22Rv1 (cell line): ENCODE measurements at regions not wholly inside any gene's neighbourhood (a gene's known extent, or its start where the extent isn't known, plus 50 kb on each side); places are given as distances from the start of the nearest gene placed in this dataset.
"Not testable (repeated sequence)": the region's sequence is repeated elsewhere in the genome, so short reads cannot be mapped to it uniquely, and the experiment has no call there.

Experiments used
- H3K27ac ChIP-seq: fragments of 450-650 bp; 2 replicates; pipeline ENCODE4 v1.5.1; 2017
- ZFX ChIP-seq: fragments of 450-650 bp; IDR thresholded peaks from 2 replicates; pipeline ENCODE4 v1.6.1; 2017; ENCODE audit warnings: antibody characterized with exemption, borderline replicate concordance
- TF ChIP-seq, protein P1 (sequence below): fragments of 450-650 bp; IDR thresholded peaks from 2 replicates; pipeline ENCODE4 v1.5.1; 2017; ENCODE audit warnings: mild to moderate bottlenecking

DNA sequence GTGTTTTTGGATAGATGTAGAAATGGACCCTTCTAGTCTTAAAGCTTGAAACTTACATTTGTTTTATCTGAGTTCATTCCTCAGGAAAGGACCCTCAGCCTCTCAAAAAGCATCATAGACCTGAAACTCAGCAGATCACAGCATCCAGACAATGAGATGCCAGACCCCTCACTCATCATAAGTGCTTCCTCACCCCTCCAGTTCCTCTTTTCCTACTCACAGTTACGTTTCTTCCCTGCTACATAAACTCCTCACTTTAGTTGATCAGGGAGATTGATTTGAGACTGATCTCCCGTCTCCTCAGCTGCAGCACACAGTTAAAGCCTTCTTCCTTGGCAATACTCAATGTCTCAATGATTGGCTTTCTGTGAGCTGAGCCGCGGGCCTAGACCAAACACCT, 282.0 kb downstream of the FAM72C start:
- H3K27ac ChIP-seq, result no peak overlapping the region
- TF ChIP-seq ZFX, result no peak
- TF ChIP-seq, protein P1, sequence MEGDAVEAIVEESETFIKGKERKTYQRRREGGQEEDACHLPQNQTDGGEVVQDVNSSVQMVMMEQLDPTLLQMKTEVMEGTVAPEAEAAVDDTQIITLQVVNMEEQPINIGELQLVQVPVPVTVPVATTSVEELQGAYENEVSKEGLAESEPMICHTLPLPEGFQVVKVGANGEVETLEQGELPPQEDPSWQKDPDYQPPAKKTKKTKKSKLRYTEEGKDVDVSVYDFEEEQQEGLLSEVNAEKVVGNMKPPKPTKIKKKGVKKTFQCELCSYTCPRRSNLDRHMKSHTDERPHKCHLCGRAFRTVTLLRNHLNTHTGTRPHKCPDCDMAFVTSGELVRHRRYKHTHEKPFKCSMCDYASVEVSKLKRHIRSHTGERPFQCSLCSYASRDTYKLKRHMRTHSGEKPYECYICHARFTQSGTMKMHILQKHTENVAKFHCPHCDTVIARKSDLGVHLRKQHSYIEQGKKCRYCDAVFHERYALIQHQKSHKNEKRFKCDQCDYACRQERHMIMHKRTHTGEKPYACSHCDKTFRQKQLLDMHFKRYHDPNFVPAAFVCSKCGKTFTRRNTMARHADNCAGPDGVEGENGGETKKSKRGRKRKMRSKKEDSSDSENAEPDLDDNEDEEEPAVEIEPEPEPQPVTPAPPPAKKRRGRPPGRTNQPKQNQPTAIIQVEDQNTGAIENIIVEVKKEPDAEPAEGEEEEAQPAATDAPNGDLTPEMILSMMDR, result no peak

DNA sequence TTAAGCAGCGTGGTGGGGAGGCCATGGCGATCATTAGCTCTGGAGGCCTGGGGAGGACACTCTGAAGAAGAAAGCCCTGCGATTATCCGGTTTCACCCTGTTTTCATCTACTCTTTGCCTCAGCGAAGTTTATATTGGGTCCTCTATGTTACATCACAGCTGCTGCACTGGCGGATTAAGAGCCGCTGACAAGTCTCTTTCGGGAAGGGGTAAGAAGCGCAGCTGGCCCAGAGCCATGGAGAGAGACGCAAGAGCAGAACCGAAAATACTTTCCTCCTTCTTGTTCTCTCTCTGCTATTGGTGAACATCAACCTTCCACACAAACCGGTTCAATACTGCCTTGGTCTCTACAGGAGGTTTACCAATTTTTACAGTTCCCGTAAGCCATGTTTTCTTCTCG, 291.5 kb downstream of the FAM72C start:
- no peak overlapping the region for H3K27ac ChIP-seq
- TF ChIP-seq, protein P1, result no peak
- no peak for TF ChIP-seq ZFX

DNA sequence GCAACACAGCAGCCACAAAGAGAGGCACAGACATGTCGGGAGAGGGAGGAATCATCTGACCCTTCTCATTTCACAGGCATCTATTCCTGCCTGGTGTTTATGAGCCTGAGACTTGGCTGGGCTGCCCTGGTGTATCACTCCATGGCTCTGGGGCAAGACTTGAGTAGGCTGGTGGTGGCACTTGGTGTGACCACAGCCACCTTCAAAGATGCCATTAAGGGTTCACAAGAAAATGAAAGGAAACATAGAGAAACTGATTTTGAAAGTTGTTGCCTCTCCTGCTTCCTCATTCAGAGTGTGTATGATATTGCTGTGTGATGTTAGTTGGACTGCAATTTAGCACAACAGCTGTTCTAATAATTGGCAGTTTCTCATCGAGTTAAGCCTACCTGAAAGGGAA, 298.8 kb downstream of the FAM72C start:
- no peak overlapping the region for H3K27ac ChIP-seq
- TF ChIP-seq, protein P1, result no peak
- TF ChIP-seq ZFX, result no peak

DNA sequence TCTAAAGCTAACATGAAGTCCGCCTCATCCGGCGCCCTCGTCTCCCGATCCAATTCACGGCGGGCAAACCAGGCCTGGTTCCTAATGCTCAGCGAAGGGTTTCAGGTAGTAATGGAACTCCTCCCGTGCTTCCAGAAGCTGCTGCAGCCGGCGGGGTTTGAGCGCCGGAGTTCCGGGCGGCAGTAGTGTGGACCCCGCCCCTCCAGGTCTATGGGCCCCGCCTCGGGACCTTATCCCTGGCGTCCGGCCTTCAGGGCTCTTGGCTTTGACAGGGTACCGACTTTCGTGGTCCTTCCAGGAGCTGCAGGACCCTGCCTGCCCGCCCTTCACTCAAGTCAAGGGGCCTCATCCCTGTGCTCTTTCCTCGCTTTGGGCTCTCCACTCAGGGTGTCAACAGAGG, 304.1 kb downstream of the FAM72C start:
- TF ChIP-seq, protein P1, result no peak
- no peak for TF ChIP-seq ZFX
- H3K27ac ChIP-seq, result no peak overlapping the region

DNA sequence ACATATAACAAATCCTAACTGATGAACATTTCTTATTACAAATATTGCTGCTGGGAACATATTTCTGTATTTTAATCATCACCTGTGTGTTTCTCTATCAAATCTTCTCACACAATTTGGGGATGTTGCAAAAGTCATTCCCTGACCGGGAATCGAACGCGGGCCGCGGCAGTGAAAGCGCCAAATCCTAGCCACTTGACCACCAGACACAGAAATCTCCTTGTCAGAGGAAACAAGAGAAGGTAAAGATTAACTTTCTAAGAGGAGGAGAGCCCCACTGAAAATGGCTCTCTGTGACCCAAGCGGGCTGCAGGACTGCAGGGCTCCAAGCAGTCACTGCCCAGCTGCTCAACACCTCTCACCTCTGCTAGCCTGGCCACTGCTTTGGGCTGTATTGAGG, 304.9 kb downstream of the FAM72C start:
- TF ChIP-seq, protein P1, result no peak
- TF ChIP-seq ZFX, result no peak
- H3K27ac ChIP-seq, result no peak overlapping the region

DNA sequence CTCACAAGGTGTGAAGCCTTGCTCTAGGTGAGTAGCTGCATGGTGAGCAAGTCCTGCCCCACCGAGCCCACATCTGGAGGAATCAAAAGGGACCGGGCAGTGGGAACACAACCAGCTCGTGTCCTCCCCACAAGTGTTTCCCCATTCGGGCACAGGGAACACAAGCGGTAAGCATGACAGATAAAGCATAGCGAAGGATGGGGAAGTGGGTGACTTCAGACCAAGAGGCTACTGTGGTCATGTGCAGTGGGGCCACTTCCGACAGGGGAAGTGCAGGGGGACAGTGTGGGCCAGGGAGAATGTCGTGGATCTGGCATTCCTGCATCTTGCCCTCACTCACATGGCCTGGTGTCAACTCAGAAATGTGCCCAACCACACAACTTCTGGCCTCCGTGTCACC, 306.2 kb downstream of the FAM72C start:
- TF ChIP-seq, protein P1, result no peak
- TF ChIP-seq ZFX, result no peak
- H3K27ac ChIP-seq, result no peak overlapping the region

DNA sequence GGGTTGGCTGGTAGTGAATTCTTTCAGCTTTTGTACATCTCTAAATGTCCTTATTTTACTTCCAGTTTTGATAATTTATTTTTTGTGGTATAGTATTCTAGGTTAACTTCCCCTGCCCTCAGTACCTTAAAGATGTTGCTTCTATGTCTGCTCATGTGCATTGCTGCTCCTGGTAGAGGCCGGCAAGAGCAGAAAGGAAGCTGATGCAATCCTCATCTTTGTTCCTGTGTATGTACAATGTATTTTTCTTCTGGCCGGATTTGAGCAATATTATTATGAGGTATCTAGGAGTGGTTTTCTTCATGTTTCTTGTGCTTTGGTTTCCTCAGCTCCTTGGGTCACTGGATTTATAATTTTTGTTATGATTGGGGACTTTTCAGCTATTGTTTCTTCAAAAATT, 308.7 kb downstream of the FAM72C start:
- H3K27ac ChIP-seq, result not testable (repeated sequence)

DNA sequence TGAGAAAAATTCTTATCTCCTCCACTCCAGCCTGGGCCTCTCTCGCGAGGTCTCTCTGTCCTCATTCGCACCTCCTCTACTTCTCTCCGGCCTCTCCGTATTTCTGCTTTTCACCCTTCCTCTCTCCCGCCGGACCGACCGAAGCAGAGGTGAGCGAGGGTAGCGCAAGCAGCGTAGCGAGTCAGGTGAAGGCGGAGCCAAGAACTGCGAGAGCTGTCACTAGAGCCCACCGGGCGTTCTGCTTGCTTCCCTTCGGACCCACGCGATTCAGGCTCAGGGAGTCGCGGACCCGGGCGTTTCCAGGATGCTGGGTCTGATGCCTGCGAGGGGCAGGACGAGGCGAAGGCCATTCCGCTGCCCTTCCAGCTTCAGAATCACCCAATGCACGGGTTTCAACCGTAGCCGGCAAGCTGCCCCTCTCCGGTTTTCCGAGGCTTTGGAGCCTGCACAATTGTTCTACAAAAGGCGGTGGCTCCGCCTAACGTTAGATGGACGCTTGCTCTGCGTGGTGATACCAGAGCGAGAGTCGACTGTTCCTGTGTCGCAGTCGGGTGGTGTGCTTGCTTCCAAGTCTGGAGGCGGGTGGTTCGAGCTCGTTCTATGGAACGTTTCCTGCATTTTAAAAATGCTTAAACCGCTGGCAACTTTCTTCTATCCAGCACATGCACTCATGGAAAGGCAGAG, 310.2 kb downstream of the FAM72C start:
- peak overlapping the region; percentile 47 for H3K27ac ChIP-seq
- no peak for TF ChIP-seq ZFX
- TF ChIP-seq, protein P1, result peak; percentile 59
